ENCODE measurements at regions not wholly inside any gene's neighbourhood (a gene's known extent, or its start where the extent isn't known, plus 50 kb on each side); places are given as distances from the start of the nearest gene placed in this dataset.

DNA sequence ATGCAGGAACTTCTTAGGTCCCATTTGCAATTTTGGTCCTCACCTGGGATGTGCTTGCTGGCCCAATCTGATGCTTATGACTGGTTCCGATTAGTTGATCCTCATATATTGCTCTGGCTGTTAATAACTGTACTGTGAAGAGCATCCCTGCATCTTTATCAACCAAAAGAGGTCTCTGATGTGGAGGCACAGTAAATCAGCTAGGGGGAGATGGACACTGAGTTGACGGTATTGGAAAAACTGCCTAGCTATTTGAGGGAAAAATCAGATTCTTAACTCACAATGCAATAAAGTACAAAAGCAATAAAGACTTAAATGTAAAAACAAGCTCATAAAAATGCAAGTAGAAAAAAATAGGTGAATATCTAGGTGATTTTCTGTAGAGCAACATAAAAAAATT is 188.0 kb upstream of the TCF4 start:
- DNase-seq (no peak), ATAC-seq (no peak)
- Histone ChIP-seq H3K4me1 (peaks cover 0 to 21% (median 13%) of the 10 kb centered on the region in 12 donors), H3K27ac (peak overlapping the region in 1 of 12 donors; percentile 94), H3K36me3 (no peaks in the 10 kb centered on the region), H3K27me3 (peaks cover 0 to 3% (median 0%) of the 10 kb centered on the region in 9 donors), H3K9me3 (no peaks in the 10 kb centered on the region), H3K4me3 (no peak overlapping the region)
- intact Hi-C loops (cut with DNase I), result loop anchor here in 4 of 10 donors (2.0 to 5.0 kb wide), 7 partner anchors 187 to 801 kb away; partner anchors contain the start of gene TCF4 (in 2 of the 4)
- TF ChIP-seq POLR2A (IDR thresholded peaks at IDR 0.05), result no peak
- TF ChIP-seq, protein P1, sequence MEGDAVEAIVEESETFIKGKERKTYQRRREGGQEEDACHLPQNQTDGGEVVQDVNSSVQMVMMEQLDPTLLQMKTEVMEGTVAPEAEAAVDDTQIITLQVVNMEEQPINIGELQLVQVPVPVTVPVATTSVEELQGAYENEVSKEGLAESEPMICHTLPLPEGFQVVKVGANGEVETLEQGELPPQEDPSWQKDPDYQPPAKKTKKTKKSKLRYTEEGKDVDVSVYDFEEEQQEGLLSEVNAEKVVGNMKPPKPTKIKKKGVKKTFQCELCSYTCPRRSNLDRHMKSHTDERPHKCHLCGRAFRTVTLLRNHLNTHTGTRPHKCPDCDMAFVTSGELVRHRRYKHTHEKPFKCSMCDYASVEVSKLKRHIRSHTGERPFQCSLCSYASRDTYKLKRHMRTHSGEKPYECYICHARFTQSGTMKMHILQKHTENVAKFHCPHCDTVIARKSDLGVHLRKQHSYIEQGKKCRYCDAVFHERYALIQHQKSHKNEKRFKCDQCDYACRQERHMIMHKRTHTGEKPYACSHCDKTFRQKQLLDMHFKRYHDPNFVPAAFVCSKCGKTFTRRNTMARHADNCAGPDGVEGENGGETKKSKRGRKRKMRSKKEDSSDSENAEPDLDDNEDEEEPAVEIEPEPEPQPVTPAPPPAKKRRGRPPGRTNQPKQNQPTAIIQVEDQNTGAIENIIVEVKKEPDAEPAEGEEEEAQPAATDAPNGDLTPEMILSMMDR (IDR thresholded peaks at IDR 0.05), result peak in 4 of 12 donors; percentile 29 to 36 (median 32)
- 45 to 63% (median 47%) methylated on average over 2 of the region's 2 CpGs for whole genome bisulfite sequencing, 4 donors

DNA sequence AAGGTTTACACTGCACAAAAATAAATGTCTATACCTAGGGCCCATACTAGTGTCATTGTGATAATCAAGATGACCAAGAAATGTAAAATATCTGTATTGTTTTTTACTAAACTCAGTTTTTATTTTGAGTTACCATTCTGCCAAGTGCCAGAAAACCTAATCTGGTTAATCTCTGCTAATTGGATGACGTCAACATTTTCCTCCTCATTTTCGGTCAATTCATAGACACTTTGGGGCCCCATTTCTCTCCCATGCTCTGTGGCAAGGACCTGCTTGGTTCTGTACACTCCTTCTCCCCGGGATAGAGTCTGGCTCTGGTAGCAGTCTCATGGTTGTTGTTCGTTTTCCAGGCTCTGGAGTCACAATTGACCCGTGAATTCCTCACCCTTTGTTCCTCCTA is 186.5 kb upstream of the TCF4 start:
- TF ChIP-seq POLR2A (IDR thresholded peaks at IDR 0.05), result no peak
- TF ChIP-seq, protein P1 (IDR thresholded peaks at IDR 0.05), result no peak
- DNase-seq (no peak), ATAC-seq (no peak)
- Histone ChIP-seq H3K4me3 (no peak overlapping the region), H3K9me3 (no peaks in the 10 kb centered on the region), H3K27me3 (no peaks in the 10 kb centered on the region), H3K27ac (no peak overlapping the region), H3K36me3 (no peaks in the 10 kb centered on the region), H3K4me1 (peaks cover 0 to 15% (median 6%) of the 10 kb centered on the region in 12 donors)
- intact Hi-C loops (cut with DNase I), result no loop called here
- WGBS, 4 donors, result 86 to 95% (median 90%) methylated on average over 5 of the region's 5 CpGs

DNA sequence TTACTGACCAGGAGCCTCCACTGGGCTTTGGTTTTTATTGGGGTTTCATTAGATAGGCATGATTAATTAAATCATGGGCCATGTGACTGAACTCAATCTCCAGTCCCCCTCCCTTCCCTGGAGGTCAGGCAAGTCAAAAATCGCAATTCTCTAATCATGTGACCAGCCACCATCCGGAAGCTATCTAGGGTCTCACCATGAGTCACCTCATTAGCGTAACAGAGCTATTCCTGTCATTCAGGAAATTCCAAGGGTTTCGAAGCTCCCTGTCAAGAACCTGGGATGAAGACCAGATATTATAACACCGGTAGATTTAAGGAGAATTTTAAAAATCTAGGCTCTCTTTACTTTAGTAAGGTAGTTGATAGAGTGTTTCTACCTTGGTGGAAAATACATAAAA is 180.3 kb upstream of the TCF4 start:
- 47 to 57% (median 50%) methylated on average over 5 of the region's 5 CpGs for WGBS, 4 donors
- no peaks in the 10 kb centered on the region for H3K9me3 ChIP-seq
- H3K27ac ChIP-seq, result no peak overlapping the region
- DNase-seq (no peak), ATAC-seq (peak in 1 of 4 donors; percentile 32)
- TF ChIP-seq POLR2A (IDR thresholded peaks at IDR 0.05), result no peak
- TF ChIP-seq, protein P1 (IDR thresholded peaks at IDR 0.05), result no peak
- H3K27me3 ChIP-seq, result no peaks in the 10 kb centered on the region
- intact Hi-C loops (cut with DNase I), result loop anchor here in 1 of 10 donors (10.0 kb wide), 1 partner anchor 173 kb away; no protein-coding TSS in a partner anchor
- no peaks in the 10 kb centered on the region for H3K4me1 ChIP-seq
- H3K36me3 ChIP-seq, result no peaks in the 10 kb centered on the region
- no peak overlapping the region for H3K4me3 ChIP-seq

DNA sequence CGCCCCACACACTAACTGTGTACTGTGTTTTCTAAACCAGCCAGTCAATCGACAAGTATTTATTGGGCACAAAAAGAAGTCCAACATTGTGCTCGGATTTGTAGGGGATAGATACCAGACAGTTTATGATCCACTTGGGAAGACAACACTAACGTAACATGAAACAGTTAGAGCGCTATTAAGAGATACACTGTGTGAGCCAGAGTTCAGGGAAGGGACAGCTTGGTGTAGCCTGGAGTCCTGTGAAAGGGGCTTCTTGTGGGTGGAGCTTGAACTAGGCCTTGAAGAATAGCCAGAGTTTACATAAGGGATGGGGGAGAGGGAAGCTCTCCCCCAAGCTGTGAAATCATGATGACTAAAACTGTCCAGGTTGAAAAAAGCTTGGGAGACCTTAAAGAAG is 176.4 kb upstream of the TCF4 start:
- TF ChIP-seq, protein P1 (IDR thresholded peaks at IDR 0.05), result no peak
- no peak for TF ChIP-seq POLR2A (IDR thresholded peaks at IDR 0.05)
- DNase-seq (no peak), ATAC-seq (no peak)
- no peak overlapping the region for H3K4me3 ChIP-seq
- no peaks in the 10 kb centered on the region for H3K4me1 ChIP-seq
- H3K27ac ChIP-seq, result no peak overlapping the region
- no peaks in the 10 kb centered on the region for H3K9me3 ChIP-seq
- H3K27me3 ChIP-seq, result no peaks in the 10 kb centered on the region
- no peaks in the 10 kb centered on the region for H3K36me3 ChIP-seq
- intact Hi-C loops (cut with DNase I), result loop anchor here in 1 of 10 donors (10.0 kb wide), 1 partner anchor 170 kb away; no protein-coding TSS in a partner anchor
- WGBS, 4 donors, result 91 to 96% (median 93%) methylated on average over 5 of the region's 5 CpGs
